ENCODE measurements at regions not wholly inside any gene's neighbourhood (a gene's known extent, or its start where the extent isn't known, plus 50 kb on each side); places are given as distances from the start of the nearest gene placed in this dataset.
"Not testable (repeated sequence)": the region's sequence is repeated elsewhere in the genome, so short reads cannot be mapped to it uniquely, and the experiment has no call there.

DNA sequence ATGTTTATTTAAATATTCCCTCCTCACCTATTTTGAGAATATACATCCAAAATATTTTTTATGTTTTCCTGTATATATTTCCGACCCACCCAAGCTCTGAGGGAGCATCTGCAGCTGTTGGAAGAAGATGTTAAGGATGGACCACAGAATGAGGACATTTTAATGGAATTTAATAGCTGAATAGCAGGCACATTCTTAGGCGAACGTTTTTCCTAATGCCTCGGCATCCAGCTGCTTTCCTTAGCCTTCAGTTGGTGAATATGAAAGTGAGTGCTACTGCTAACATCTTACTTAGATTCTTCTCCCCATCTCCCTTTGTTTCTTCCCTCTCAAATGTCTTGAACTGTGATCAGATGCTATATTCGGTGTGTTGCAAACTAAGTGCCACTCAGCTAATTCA, 158.0 kb upstream of the CTSO start:
- no peaks in the 10 kb centered on the region for H3K27me3 ChIP-seq (ENCODE audit: control insufficient read depth, insufficient read depth, low read length)
- no peak overlapping the region for H2AFZ ChIP-seq
- no peaks in the 10 kb centered on the region for H3K36me3 ChIP-seq (ENCODE audit: control insufficient read depth, insufficient read depth, low read length)
- no peak overlapping the region for H3K4me3 ChIP-seq (ENCODE audit: low read depth, low read length)
- H3K79me2 ChIP-seq, result no peaks in the 10 kb centered on the region
- TF ChIP-seq, protein P1, sequence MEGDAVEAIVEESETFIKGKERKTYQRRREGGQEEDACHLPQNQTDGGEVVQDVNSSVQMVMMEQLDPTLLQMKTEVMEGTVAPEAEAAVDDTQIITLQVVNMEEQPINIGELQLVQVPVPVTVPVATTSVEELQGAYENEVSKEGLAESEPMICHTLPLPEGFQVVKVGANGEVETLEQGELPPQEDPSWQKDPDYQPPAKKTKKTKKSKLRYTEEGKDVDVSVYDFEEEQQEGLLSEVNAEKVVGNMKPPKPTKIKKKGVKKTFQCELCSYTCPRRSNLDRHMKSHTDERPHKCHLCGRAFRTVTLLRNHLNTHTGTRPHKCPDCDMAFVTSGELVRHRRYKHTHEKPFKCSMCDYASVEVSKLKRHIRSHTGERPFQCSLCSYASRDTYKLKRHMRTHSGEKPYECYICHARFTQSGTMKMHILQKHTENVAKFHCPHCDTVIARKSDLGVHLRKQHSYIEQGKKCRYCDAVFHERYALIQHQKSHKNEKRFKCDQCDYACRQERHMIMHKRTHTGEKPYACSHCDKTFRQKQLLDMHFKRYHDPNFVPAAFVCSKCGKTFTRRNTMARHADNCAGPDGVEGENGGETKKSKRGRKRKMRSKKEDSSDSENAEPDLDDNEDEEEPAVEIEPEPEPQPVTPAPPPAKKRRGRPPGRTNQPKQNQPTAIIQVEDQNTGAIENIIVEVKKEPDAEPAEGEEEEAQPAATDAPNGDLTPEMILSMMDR (IDR thresholded peaks at IDR 0.05), result no peak
- no peaks in the 10 kb centered on the region for H3K4me1 ChIP-seq
- no peaks in the 10 kb centered on the region for H3K9me3 ChIP-seq (ENCODE audit: control insufficient read depth, low read length)
- H3K4me2 ChIP-seq (ENCODE audit: low read length), result no peak overlapping the region
- no peak overlapping the region for H3K9ac ChIP-seq
- H3K27ac ChIP-seq, result no peak overlapping the region

DNA sequence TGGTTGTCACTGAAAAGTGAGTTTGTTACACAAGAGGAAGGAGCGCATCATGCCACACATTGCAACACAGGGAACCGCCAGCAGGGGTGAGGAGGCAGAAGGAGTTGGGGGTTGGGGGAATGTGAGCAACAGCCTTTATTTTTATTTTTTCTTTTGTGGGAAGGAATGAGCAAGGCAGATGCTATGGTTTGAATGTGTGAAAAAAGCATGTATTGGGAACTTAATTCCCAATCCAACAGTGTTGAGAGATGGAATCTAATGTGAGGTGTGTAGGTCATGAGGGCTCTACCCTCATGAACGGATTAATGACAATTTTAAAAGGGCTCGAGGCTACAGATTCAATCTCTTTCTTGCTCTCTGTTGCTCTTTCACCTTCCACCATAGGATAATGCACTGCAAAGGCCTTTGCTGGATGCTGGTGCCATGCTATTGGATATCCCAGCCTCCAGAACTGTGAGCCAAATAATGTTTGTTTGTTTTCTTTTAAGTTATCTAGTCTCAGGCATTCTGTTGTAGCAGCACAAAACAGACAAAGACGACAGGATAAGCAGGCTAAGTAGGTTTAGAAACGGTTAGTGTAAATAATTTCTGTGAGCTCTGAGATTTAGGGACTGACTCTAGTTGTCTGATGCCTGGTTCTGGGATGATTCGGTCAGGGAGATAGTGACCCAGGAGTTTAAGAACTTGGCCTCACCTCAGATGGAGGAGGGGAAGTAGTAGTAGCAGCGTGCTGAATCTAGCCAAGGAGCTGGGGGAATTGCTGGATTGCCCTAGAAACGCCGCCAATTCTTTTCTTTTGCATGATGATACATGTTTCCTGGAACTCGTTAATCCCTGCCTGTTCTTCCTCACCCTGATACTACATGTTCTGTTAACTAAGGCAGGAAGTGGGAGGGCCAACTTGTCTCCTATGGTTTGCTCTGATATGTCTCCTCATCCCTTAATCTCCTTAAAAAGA, 156.6 kb upstream of the CTSO start:
- no peak overlapping the region for H2AFZ ChIP-seq
- H3K4me2 ChIP-seq (ENCODE audit: low read length), result no peak overlapping the region
- H3K9me3 ChIP-seq (ENCODE audit: control insufficient read depth, low read length), result no peaks in the 10 kb centered on the region
- H3K36me3 ChIP-seq (ENCODE audit: control insufficient read depth, insufficient read depth, low read length), result no peaks in the 10 kb centered on the region
- no peak overlapping the region for H3K27ac ChIP-seq
- H3K9ac ChIP-seq, result no peak overlapping the region
- H3K79me2 ChIP-seq, result no peaks in the 10 kb centered on the region
- no peaks in the 10 kb centered on the region for H3K4me1 ChIP-seq
- TF ChIP-seq, protein P1 (IDR thresholded peaks at IDR 0.05), result no peak
- no peak overlapping the region for H3K4me3 ChIP-seq (ENCODE audit: low read depth, low read length)
- H3K27me3 ChIP-seq (ENCODE audit: control insufficient read depth, insufficient read depth, low read length), result no peaks in the 10 kb centered on the region

DNA sequence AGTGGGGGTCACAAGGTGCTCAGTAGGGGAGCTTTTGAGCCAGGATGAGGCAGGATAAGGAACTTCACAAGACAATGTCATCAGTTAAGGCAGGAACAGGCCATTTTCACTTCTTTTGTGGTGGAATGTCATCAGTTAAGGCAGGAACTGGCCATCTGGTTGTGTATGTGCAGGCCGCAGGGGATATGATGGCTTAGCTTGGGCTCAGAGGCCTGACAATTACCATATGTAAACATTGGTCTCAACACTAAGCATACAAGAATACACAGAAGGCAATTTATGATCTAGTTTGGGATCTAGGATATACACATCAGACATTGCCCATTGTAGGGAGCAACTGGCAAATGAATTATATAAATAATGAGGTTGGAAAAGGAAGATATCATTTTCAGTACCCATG, 155.4 kb upstream of the CTSO start:
- not testable (repeated sequence) for H3K36me3 ChIP-seq (ENCODE audit: control insufficient read depth, insufficient read depth, low read length); H3K27me3 ChIP-seq (ENCODE audit: control insufficient read depth, insufficient read depth, low read length); H3K4me1 ChIP-seq; H2AFZ ChIP-seq; H3K4me3 ChIP-seq (ENCODE audit: low read depth, low read length); H3K27ac ChIP-seq; H3K9me3 ChIP-seq (ENCODE audit: control insufficient read depth, low read length); H3K4me2 ChIP-seq (ENCODE audit: low read length); H3K79me2 ChIP-seq; H3K9ac ChIP-seq

DNA sequence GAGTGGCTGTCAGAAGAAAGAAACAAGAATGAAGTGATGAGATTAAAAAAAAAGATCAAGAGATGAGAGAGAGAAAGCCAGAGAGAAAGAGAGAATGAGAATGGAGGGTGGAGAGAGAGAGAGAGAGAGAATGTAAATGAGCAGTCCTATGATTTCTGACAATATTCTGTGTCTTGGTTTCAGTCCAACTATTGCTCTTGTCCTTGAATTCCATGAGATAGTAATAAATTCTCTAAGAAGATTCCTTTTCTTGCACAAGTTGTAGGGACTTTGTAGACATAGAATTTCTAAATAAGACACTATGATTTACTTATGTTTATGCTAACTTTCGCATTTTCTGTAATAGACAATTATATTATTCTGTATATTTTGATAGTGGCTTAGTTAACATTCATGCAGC, 149.6 kb upstream of the CTSO start:
- TF ChIP-seq, protein P1 (IDR thresholded peaks at IDR 0.05), result no peak
- Histone ChIP-seq H3K4me2 (ENCODE audit: low read length) (no peak overlapping the region), H3K4me1 (no peaks in the 10 kb centered on the region), H3K4me3 (ENCODE audit: low read depth, low read length) (no peak overlapping the region), H3K9ac (no peak overlapping the region), H3K79me2 (no peaks in the 10 kb centered on the region), H3K9me3 (ENCODE audit: control insufficient read depth, low read length) (no peaks in the 10 kb centered on the region), H3K27me3 (ENCODE audit: control insufficient read depth, insufficient read depth, low read length) (no peaks in the 10 kb centered on the region), H3K36me3 (ENCODE audit: control insufficient read depth, insufficient read depth, low read length) (no peaks in the 10 kb centered on the region), H2AFZ (no peak overlapping the region), H3K27ac (no peak overlapping the region)

DNA sequence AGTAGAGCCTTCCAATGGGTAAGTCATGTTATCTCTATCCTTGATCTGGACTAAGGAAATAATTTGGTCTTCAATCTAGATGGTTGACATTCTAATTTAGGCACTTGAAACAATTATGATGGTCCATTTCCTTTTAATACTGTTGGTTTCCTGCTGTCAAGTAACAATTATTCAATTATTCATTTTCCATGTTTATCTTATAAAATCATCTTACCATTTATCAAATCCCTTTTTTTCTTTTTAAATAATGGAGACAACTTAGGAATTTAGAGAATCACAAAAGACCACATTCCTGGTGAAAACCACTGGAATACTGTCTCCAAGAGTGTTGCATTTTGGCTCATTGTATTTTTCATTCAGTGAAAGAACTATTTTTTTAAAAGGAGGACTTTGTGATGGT, 148.7 kb upstream of the CTSO start:
- Histone ChIP-seq H2AFZ (no peak overlapping the region), H3K4me2 (ENCODE audit: low read length) (no peak overlapping the region), H3K36me3 (ENCODE audit: control insufficient read depth, insufficient read depth, low read length) (no peaks in the 10 kb centered on the region), H3K27ac (no peak overlapping the region), H3K79me2 (no peaks in the 10 kb centered on the region), H3K9me3 (ENCODE audit: control insufficient read depth, low read length) (no peaks in the 10 kb centered on the region), H3K4me3 (ENCODE audit: low read depth, low read length) (no peak overlapping the region), H3K27me3 (ENCODE audit: control insufficient read depth, insufficient read depth, low read length) (no peaks in the 10 kb centered on the region), H3K9ac (no peak overlapping the region), H3K4me1 (no peaks in the 10 kb centered on the region)
- TF ChIP-seq, protein P1 (IDR thresholded peaks at IDR 0.05), result no peak

All from parathyroid adenoma (tissue), 2 donors.